ENCODE measurements at regions not wholly inside any gene's neighbourhood (a gene's known extent, or its start where the extent isn't known, plus 50 kb on each side); places are given as distances from the start of the nearest gene placed in this dataset.

DNA sequence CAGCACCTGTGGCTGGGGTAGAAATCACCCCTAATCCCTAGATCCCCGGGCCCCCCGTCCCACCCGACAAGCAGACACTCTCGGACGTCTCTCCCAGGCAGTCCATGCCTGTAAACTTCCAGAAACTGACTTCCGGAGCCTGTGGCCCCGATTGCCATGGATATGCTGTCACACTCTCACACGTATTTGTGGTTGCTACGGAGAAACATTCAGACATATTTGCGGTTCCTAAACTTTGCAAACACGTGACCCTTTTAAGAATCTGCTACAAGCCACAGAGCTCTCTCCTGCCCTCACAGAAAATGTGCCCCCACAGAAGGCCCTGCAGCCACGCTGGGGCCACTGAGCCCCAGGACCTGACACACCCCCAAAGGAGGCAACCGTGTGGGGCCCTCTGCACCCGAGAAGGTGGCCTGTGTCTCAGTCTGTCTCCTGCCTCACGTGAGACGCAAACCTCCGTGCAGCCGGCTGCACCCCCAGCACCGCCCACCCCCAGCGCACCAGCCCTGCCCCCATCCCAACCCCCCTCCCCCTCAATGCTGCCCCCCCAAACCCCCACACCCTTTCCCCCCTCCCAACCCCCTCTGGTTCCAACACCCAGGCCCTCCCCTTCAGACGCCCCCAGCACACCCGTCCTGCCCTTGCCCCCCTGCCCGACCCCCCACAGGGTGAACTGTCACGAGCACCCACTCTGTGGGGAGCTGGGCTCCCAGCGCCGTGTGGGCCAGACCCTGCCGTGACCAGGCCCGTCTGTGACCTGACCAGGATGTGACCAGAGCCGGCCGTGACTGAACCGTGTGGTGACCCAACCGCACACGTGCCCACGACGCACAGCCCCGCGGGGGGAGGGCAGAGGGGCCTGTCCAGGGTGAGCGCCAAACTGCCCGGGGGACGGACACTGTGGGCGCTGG, 66.3 kb upstream of the METRNL start:
- H3K4me3 ChIP-seq (ENCODE audit: low read length) = peak overlapping the region; percentile 10
- TF ChIP-seq, protein P1, sequence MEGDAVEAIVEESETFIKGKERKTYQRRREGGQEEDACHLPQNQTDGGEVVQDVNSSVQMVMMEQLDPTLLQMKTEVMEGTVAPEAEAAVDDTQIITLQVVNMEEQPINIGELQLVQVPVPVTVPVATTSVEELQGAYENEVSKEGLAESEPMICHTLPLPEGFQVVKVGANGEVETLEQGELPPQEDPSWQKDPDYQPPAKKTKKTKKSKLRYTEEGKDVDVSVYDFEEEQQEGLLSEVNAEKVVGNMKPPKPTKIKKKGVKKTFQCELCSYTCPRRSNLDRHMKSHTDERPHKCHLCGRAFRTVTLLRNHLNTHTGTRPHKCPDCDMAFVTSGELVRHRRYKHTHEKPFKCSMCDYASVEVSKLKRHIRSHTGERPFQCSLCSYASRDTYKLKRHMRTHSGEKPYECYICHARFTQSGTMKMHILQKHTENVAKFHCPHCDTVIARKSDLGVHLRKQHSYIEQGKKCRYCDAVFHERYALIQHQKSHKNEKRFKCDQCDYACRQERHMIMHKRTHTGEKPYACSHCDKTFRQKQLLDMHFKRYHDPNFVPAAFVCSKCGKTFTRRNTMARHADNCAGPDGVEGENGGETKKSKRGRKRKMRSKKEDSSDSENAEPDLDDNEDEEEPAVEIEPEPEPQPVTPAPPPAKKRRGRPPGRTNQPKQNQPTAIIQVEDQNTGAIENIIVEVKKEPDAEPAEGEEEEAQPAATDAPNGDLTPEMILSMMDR (conservative IDR thresholded peaks at IDR 0.05; ENCODE audit: low read depth, low read length) = no peak
- DNase-seq (ENCODE audit: low read depth) = peak; percentile 81

DNA sequence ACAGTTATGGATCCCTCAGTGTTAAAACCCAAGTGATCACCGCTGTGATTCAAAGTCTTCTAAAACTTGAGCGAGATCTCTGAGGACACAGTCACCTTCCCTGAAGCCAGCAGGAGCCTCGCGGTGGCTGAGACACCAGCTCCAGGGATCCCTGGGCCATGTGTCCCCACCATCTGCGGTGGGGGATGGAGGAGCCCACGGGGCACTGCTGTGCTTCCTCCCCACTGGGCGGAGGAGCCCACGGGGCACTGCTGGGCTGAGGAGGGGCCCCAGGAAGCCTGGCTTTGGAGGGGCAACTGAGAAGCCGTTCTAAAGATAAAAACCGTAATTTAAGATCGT, 65.7 kb upstream of the METRNL start:
- TF ChIP-seq, protein P1 (conservative IDR thresholded peaks at IDR 0.05; ENCODE audit: low read depth, low read length) = no peak
- DNase-seq (ENCODE audit: low read depth) = no peak
- H3K4me3 ChIP-seq (ENCODE audit: low read length) = no peak overlapping the region

DNA sequence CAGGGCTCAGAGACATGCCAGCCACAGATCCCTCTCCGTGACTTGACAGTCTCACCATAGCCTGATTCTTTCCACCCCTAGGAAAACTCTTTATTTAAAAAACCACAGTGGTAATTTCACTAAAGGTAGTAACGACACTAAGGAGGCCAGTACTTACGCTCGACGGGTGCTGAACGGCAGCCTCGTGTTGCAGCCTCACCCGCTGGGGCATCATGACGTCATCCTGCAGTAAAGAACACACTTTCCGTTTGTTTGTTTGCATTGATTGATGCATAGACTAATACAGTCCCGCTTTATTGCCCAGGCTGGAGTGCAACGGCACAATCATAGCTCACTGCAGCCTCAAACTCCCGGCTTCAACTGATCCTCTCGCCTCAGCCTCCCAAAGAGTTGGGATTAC, 65.1 kb upstream of the METRNL start:
- TF ChIP-seq, protein P1 (conservative IDR thresholded peaks at IDR 0.05; ENCODE audit: low read depth, low read length) = no peak
- DNase-seq (ENCODE audit: low read depth) = no peak
- no peak overlapping the region for H3K4me3 ChIP-seq (ENCODE audit: low read length)

DNA sequence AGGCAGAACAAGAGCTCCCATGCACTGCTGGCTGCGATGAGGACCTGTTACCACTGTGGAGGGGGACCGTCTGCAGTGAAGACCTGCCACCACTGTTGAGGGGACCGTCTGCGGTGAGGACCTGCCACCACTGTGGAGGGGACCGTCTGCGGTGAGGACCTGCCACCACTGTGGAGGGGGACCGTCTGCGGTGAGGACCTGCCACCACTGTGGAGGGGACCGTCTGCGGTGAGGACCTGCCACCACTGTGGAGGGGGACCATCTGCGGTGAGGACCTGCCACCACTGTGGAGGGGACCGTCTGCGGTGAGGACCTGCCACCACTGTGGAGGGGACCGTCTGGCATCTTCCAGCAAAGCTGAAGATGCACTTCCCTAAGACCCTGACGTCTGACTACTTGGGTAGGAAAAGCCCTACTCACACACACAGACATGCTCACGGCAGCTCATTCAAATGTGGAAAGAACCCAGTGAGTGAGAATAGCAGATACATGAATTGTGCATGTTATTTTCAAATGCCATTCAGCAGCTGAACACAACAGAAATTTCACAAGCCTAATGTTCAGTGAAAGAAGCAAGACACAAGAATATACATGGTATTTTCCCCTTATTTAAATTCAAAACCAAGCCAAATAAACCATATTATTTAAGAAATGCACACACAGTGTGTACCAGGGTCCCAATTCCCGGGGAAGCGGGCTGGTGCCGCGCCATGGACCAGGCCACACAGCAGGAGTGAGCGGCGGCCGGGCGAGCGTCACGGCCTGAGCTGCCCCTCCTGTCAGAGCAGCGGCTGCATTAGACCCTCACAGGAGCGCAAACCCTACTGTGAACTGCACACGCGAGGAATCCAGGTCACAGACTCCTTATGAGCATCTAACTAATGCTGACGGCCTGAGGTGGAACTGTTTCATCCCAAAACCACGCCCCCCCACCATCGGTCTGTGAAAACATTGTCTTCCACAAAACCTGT, 64.2 kb upstream of the METRNL start:
- TF ChIP-seq, protein P1 (conservative IDR thresholded peaks at IDR 0.05; ENCODE audit: low read depth, low read length) = no peak
- DNase-seq (ENCODE audit: low read depth) = no peak
- no peak overlapping the region for H3K4me3 ChIP-seq (ENCODE audit: low read length)

DNA sequence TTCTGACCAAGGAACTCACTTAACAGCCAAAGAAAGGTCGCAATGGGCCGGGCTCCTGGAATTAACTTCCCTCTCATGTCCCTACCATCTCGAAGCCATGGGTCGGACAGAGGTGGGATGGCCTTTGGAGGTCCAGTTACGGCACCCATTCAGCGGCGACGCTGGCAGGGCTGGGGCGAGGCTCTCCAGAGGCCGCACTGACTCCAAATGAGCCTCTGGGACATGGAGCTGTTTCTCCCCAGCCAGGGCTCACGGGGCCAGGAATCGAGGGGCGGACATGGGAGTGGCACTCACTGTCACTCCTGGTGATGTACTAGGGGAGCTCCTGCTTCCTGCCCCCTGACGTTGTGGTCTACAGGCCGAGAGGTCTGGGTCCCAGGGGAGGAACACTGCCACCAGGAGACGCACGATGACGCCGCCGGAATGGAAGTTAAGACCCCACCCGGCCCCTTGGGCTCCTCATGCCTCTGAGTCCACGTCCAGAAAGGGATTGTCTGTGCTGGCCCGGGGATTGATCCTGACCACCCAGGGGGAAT, 60.7 kb upstream of the METRNL start:
- no peak overlapping the region for H3K4me3 ChIP-seq (ENCODE audit: low read length)
- TF ChIP-seq, protein P1 (conservative IDR thresholded peaks at IDR 0.05; ENCODE audit: low read depth, low read length) = no peak
- no peak for DNase-seq (ENCODE audit: low read depth)

DNA sequence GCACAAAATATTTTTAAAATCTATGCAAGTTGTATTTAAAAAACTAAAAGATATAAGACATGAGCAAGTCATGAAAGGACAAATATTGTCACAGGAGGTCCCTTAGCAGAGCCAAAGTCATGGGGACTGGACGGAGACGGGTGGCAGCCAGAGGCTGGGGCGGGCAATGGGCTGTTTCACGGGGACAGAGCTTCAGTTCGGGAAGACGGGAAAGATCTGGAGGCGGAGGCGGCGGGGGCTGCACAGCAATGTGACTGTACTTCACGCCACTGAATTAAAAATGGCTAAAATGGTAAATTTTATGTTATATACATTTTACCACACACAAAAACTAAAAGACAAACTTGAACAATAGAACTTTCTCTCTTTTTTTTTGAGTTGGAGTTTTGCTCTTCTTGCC, 60.0 kb upstream of the METRNL start:
- DNase-seq (ENCODE audit: low read depth) = no peak
- no peak overlapping the region for H3K4me3 ChIP-seq (ENCODE audit: low read length)
- TF ChIP-seq, protein P1 (conservative IDR thresholded peaks at IDR 0.05; ENCODE audit: low read depth, low read length) = no peak

Data from retinal pigment epithelial cell (primary cell).